A549 (cell line): ENCODE measurements at regions not wholly inside any gene's neighbourhood (a gene's known extent, or its start where the extent isn't known, plus 50 kb on each side); places are given as distances from the start of the nearest gene placed in this dataset.

ENCODE experiments used
- CEBPB ChIP-seq, 2 experiments: fragments of >200 bp in 1 of 2; sonication (Bioruptor Twin) in 1 of 2; formaldehyde crosslinking in 1 of 2; IDR thresholded peaks; 2 replicates each; pipeline ENCODE4 v1.6.1; 2012 to 2016
- KDM5A ChIP-seq: fragments of 200-600 bp; sonication (generic); IDR thresholded peaks from 2 replicates; pipeline ENCODE4 v1.6.1; 2016; ENCODE audit warnings: antibody characterized with exemption, mild to moderate bottlenecking
- RNF2 ChIP-seq: fragments of 200-600 bp; sonication (generic); IDR thresholded peaks from 2 replicates; pipeline ENCODE4 v1.6.1; 2016; ENCODE audit warnings: low read depth, mild to moderate bottlenecking, antibody characterized with exemption, moderate library complexity, borderline replicate concordance
- TF ChIP-seq, protein P1 (sequence below): fragments of >200 bp; sonication (Bioruptor Twin); formaldehyde crosslinking; IDR thresholded peaks from 3 replicates; pipeline ENCODE4 v1.5.1; 2016

DNA sequence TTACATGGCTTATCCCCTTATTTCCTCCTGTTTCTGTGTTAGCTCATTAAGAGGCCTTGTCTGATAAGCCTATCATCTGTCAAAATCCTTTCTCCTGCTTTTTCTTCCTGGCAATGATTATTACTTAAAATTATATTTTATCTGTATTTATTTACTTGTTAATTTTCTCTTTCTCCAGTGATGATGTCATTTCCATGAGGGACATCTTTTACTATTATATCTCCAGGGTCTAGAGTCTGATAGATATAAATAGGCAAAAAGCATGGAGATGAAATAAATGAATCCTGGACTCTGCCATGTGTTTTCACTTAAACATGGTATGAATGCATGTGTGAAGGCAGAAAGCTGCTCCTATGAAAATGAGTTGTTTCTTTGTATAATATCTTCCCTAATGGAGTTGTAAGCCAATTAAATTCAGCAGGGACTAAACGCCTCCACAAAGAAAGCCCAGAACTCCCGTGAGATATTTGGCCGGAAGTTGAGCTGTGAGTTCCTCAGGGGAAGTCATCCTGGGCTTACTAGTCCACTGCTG is 375.2 kb downstream of the TUSC7 start:
- TF ChIP-seq KDM5A (no peak), RNF2 (no peak), CEBPB (IDR thresholded peaks at IDR 0.05) (no peak)
- TF ChIP-seq, protein P1, sequence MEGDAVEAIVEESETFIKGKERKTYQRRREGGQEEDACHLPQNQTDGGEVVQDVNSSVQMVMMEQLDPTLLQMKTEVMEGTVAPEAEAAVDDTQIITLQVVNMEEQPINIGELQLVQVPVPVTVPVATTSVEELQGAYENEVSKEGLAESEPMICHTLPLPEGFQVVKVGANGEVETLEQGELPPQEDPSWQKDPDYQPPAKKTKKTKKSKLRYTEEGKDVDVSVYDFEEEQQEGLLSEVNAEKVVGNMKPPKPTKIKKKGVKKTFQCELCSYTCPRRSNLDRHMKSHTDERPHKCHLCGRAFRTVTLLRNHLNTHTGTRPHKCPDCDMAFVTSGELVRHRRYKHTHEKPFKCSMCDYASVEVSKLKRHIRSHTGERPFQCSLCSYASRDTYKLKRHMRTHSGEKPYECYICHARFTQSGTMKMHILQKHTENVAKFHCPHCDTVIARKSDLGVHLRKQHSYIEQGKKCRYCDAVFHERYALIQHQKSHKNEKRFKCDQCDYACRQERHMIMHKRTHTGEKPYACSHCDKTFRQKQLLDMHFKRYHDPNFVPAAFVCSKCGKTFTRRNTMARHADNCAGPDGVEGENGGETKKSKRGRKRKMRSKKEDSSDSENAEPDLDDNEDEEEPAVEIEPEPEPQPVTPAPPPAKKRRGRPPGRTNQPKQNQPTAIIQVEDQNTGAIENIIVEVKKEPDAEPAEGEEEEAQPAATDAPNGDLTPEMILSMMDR = no peak
